Loucy (cell line): ENCODE measurements at regions not wholly inside any gene's neighbourhood (a gene's known extent, or its start where the extent isn't known, plus 50 kb on each side); places are given as distances from the start of the nearest gene placed in this dataset.

Source experiments
- CTCF ChIP-seq: fragments of 200-600 bp; sonication (generic); conservative IDR thresholded peaks from 2 replicates; pipeline ENCODE4 v1.5.1; 2014; ENCODE audit warnings: mild to moderate bottlenecking, antibody characterized with exemption, low read length
- EZH2phosphoT487 ChIP-seq: fragments of 200-600 bp; IDR thresholded peaks from 2 replicates; pipeline ENCODE4 v1.6.1; 2018; ENCODE audit warnings: antibody characterized with exemption, mild to moderate bottlenecking, moderate library complexity, borderline replicate concordance

GRCh38 chr5:105752801-105753200 is 1917.9 kb downstream of the EFNA5 start:
- TF ChIP-seq CTCF (no peak), EZH2phosphoT487 (no peak)
